Parathyroid adenoma (tissue), 2 donors: ENCODE measurements at regions not wholly inside any gene's neighbourhood (a gene's known extent, or its start where the extent isn't known, plus 50 kb on each side); places are given as distances from the start of the nearest gene placed in this dataset.

Experiments used
- H2AFZ ChIP-seq: fragments of 300-600 bp; sonication (generic); one replicate; pipeline ENCODE4 v1.7.0; 2017; ENCODE audit warnings: antibody characterized with exemption, mild to moderate bottlenecking
- H3K27ac ChIP-seq: fragments of 300-600 bp; sonication (generic); one replicate; pipeline ENCODE4 v1.7.0; 2017
- H3K27me3 ChIP-seq: fragments of 300-600 bp; sonication (generic); one replicate; pipeline ENCODE4 v1.7.0; 2017; ENCODE audit warnings: low read length; ENCODE audit not compliant: control insufficient read depth, insufficient read depth
- H3K36me3 ChIP-seq: fragments of 300-600 bp; sonication (generic); one replicate; pipeline ENCODE4 v1.7.0; 2017; ENCODE audit warnings: low read length; ENCODE audit not compliant: control insufficient read depth, insufficient read depth
- H3K4me1 ChIP-seq: fragments of 300-600 bp; sonication (generic); one replicate; pipeline ENCODE4 v1.7.0; 2017; ENCODE audit warnings: control low read depth
- H3K4me2 ChIP-seq: fragments of 300-600 bp; sonication (generic); one replicate; pipeline ENCODE4 v1.7.0; 2017; ENCODE audit warnings: low read length
- H3K4me3 ChIP-seq: fragments of 300-600 bp; sonication (generic); one replicate; pipeline ENCODE4 v1.7.0; 2017; ENCODE audit warnings: low read depth, low read length
- H3K79me2 ChIP-seq: fragments of 300-600 bp; sonication (generic); one replicate; pipeline ENCODE4 v1.7.0; 2017; ENCODE audit warnings: control low read depth
- H3K9ac ChIP-seq: fragments of 300-600 bp; sonication (generic); one replicate; pipeline ENCODE4 v1.7.0; 2017; ENCODE audit warnings: mild to moderate bottlenecking
- H3K9me3 ChIP-seq: fragments of 300-600 bp; sonication (generic); one replicate; pipeline ENCODE4 v1.7.0; 2017; ENCODE audit warnings: low read length; ENCODE audit not compliant: control insufficient read depth
- TF ChIP-seq, protein P1 (sequence below): fragments of 300-600 bp; sonication (generic); IDR thresholded peaks from one replicate; pipeline ENCODE4 v1.7.0; 2017; ENCODE audit warnings: antibody characterized with exemption, mild to moderate bottlenecking
- donor health status: primary hyperparathyroidism.

DNA sequence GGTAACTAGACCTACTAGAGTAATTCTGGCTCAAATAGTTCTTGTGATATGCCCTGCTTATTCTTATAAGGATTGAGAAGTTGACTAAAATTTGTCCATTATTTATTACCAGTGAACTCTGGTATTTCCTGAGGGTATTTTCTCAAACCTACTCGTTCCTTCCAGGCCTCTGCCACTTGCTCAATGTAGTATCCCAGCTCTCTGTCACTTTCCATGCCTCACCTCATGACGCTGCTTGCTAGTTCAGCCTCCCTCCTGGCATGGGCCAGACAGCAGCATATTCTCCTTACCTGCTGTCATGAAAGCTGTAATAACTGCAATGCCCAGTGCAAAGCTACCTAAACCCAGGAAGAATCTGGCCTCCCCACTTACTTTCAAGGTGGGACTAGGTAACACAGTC, 602.9 kb upstream of the ADAMTS5 start:
- no peak overlapping the region for H3K4me2 ChIP-seq
- H3K79me2 ChIP-seq = no peaks in the 10 kb centered on the region
- no peaks in the 10 kb centered on the region for H3K4me1 ChIP-seq
- no peak overlapping the region for H3K27ac ChIP-seq
- H3K36me3 ChIP-seq = no peaks in the 10 kb centered on the region
- no peak overlapping the region for H2AFZ ChIP-seq
- TF ChIP-seq, protein P1, sequence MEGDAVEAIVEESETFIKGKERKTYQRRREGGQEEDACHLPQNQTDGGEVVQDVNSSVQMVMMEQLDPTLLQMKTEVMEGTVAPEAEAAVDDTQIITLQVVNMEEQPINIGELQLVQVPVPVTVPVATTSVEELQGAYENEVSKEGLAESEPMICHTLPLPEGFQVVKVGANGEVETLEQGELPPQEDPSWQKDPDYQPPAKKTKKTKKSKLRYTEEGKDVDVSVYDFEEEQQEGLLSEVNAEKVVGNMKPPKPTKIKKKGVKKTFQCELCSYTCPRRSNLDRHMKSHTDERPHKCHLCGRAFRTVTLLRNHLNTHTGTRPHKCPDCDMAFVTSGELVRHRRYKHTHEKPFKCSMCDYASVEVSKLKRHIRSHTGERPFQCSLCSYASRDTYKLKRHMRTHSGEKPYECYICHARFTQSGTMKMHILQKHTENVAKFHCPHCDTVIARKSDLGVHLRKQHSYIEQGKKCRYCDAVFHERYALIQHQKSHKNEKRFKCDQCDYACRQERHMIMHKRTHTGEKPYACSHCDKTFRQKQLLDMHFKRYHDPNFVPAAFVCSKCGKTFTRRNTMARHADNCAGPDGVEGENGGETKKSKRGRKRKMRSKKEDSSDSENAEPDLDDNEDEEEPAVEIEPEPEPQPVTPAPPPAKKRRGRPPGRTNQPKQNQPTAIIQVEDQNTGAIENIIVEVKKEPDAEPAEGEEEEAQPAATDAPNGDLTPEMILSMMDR = no peak
- H3K9me3 ChIP-seq = no peaks in the 10 kb centered on the region
- no peaks in the 10 kb centered on the region for H3K27me3 ChIP-seq
- H3K9ac ChIP-seq = no peak overlapping the region
- no peak overlapping the region for H3K4me3 ChIP-seq

DNA sequence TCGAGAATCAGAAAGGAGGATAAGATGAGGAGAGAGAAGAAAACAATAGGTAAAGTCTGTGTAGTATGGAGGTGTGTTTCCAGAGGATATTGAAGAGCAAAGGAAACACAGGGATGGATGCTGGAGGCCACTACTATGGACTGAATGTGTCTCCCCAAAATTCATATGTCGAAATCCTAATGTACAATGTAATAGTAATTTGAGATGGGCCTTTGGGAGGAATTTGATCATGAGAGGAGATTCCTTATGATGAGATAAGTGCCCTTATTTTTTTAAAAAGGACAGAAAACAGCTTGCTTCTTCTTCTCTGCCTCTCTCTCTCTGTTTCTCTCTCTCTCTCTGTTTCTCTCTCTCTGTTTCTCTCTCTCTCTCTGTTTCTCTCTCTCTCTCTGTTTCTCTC, 602.2 kb upstream of the ADAMTS5 start:
- no peak overlapping the region for H3K27ac ChIP-seq
- no peak overlapping the region for H3K4me3 ChIP-seq
- no peaks in the 10 kb centered on the region for H3K9me3 ChIP-seq

DNA sequence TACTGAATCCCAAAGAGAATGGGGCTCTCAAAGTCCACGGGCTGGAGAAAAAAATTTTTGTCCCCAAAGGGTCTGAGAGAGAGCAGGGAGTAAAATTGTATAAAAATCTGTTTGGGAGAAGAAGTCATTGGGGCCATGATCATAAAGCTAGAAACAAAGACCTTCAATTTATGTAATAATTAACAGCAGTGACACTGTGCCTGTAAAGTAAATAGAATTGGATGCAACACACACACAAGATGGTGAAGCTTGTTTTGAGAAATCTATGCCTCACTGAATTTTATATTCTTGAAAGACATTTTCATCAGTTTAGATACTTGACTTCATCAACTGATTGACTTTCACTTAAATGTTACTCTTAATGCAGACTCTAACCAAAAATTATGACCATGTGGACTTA, 600.5 kb upstream of the ADAMTS5 start:
- H3K79me2 ChIP-seq = no peaks in the 10 kb centered on the region
- H3K36me3 ChIP-seq = no peaks in the 10 kb centered on the region
- H3K4me3 ChIP-seq = no peak overlapping the region
- no peak overlapping the region for H3K9ac ChIP-seq
- no peak overlapping the region for H3K27ac ChIP-seq
- TF ChIP-seq, protein P1 = no peak
- H3K4me2 ChIP-seq = no peak overlapping the region
- H3K9me3 ChIP-seq = no peaks in the 10 kb centered on the region
- no peaks in the 10 kb centered on the region for H3K27me3 ChIP-seq
- no peaks in the 10 kb centered on the region for H3K4me1 ChIP-seq
- H2AFZ ChIP-seq = no peak overlapping the region

More for the DNA sequence above, 602.2 kb upstream of the ADAMTS5 start:
- Histone ChIP-seq H3K36me3 (no peaks in the 10 kb centered on the region), H2AFZ (no peak overlapping the region), H3K4me1 (no peaks in the 10 kb centered on the region), H3K4me2 (no peak overlapping the region), H3K27me3 (no peaks in the 10 kb centered on the region), H3K79me2 (no peaks in the 10 kb centered on the region), H3K9ac (no peak overlapping the region)
- TF ChIP-seq, protein P1 = no peak

DNA sequence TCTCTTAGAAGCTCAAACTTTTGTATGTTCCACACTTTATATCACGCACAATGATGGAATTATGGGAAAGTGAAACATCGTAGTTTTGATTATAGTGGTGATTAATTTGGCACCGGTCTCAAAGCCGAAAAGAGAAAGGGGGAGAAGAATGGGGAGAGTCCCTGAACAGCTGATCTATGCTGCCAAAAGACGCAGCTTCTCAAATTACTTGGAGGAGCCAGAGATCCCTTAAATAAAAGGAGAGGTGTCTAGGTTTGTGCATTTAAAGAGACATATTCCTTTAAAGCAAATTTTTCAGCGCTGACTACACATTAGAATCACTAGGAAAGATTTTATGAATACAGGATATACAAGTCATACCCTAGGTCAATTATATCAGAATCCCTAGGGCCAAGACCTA, 599.6 kb upstream of the ADAMTS5 start:
- Histone ChIP-seq H3K36me3 (no peaks in the 10 kb centered on the region), H2AFZ (no peak overlapping the region), H3K4me1 (no peaks in the 10 kb centered on the region), H3K4me3 (no peak overlapping the region), H3K27me3 (no peaks in the 10 kb centered on the region), H3K9ac (no peak overlapping the region), H3K79me2 (no peaks in the 10 kb centered on the region), H3K9me3 (no peaks in the 10 kb centered on the region), H3K27ac (no peak overlapping the region), H3K4me2 (no peak overlapping the region)
- TF ChIP-seq, protein P1 = no peak

DNA sequence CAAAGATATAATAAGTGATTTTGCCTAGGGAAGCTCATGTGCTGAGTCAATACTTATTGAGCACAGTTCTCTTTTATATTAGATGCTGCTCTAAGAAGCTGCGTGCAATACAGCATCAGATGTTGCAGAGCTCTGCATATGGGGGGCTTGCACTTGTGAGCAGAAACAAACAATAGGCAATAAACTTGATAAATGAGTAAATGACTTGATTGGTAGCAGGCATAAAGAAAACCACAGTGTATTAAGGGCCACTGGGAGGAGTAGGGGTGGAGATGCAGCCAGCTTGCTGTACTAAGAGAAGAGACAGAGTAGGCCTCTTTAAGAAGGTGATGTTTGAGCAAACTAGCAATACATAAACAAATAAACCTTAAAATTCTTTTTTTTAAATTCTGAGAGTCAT, 598.5 kb upstream of the ADAMTS5 start:
- H3K27me3 ChIP-seq = no peaks in the 10 kb centered on the region
- H3K4me3 ChIP-seq = no peak overlapping the region
- H2AFZ ChIP-seq = no peak overlapping the region
- H3K4me2 ChIP-seq = no peak overlapping the region
- TF ChIP-seq, protein P1 = no peak
- no peak overlapping the region for H3K27ac ChIP-seq
- H3K4me1 ChIP-seq = no peaks in the 10 kb centered on the region
- H3K9ac ChIP-seq = no peak overlapping the region
- H3K9me3 ChIP-seq = no peaks in the 10 kb centered on the region
- H3K79me2 ChIP-seq = no peaks in the 10 kb centered on the region
- no peaks in the 10 kb centered on the region for H3K36me3 ChIP-seq
